ENCODE measurements at regions not wholly inside any gene's neighbourhood (a gene's known extent, or its start where the extent isn't known, plus 50 kb on each side); places are given as distances from the start of the nearest gene placed in this dataset.
A peak's percentile ranks its signal among the peaks of the same experiment; 100 is the strongest.
"Not testable (repeated sequence)": the region's sequence is repeated elsewhere in the genome, so short reads cannot be mapped to it uniquely, and the experiment has no call there.

- no peak for DNase-seq
These were observed 173.8 kb upstream of the ZKSCAN2 start for GRCh38 chr16:25431472-25431871.

- no peak for DNase-seq
These were observed 169.2 kb upstream of the ZKSCAN2 start for GRCh38 chr16:25426829-25427228.

GRCh38 chr16:25419681-25420080 is 162.0 kb upstream of the ZKSCAN2 start:
- no peak for DNase-seq

GRCh38 chr16:25419153-25419552 is 161.5 kb upstream of the ZKSCAN2 start:
- no peak for DNase-seq

GRCh38 chr16:25416002-25416401 is 158.4 kb upstream of the ZKSCAN2 start:
- no peak for DNase-seq

- peak; percentile 24 for DNase-seq
These were observed 156.3 kb upstream of the ZKSCAN2 start for GRCh38 chr16:25413975-25414374.

- no peak for DNase-seq
These were observed 155.5 kb upstream of the ZKSCAN2 start for GRCh38 chr16:25413133-25413532.

- DNase-seq, result no peak
These were observed 153.9 kb upstream of the ZKSCAN2 start for GRCh38 chr16:25411396-25412081.

GRCh38 chr16:25403852-25404251 is 146.2 kb upstream of the ZKSCAN2 start:
- DNase-seq, result no peak

- no peak for DNase-seq
These were observed 137.9 kb upstream of the ZKSCAN2 start for GRCh38 chr16:25395528-25395927.

- no peak for DNase-seq
These were observed 133.1 kb upstream of the ZKSCAN2 start for GRCh38 chr16:25390761-25391160.

- no peak for DNase-seq
These were observed 116.9 kb upstream of the ZKSCAN2 start for GRCh38 chr16:25374556-25374955.

- no peak for DNase-seq
These were observed 115.1 kb upstream of the ZKSCAN2 start for GRCh38 chr16:25372716-25373115.

- no peak for DNase-seq
These were observed 113.7 kb upstream of the ZKSCAN2 start for GRCh38 chr16:25371342-25371741.

- no peak for DNase-seq
These were observed 112.9 kb upstream of the ZKSCAN2 start for GRCh38 chr16:25370541-25370940.

GRCh38 chr16:25367773-25368524 is 110.3 kb upstream of the ZKSCAN2 start:
- no peak for DNase-seq

- DNase-seq, result no peak
These were observed 108.4 kb upstream of the ZKSCAN2 start for GRCh38 chr16:25366078-25366477.

GRCh38 chr16:25359516-25359915 is 101.9 kb upstream of the ZKSCAN2 start:
- not testable (repeated sequence) for DNase-seq

GRCh38 chr16:25344006-25344405 is 86.4 kb upstream of the ZKSCAN2 start:
- DNase-seq, result no peak

GRCh38 chr16:25340973-25341372 is 83.3 kb upstream of the ZKSCAN2 start:
- DNase-seq, result no peak

GRCh38 chr16:25317732-25318316 is 60.2 kb upstream of the ZKSCAN2 start:
- DNase-seq, result no peak

- no peak for DNase-seq
These were observed 54.3 kb upstream of the ZKSCAN2 start for GRCh38 chr16:25311950-25312349.

GRCh38 chr16:25311039-25311438 is 53.4 kb upstream of the ZKSCAN2 start:
- no peak for DNase-seq

Measured in EL (cell line).